GM19395 (cell line): ENCODE measurements at regions not wholly inside any gene's neighbourhood (a gene's known extent, or its start where the extent isn't known, plus 50 kb on each side); places are given as distances from the start of the nearest gene placed in this dataset.
"Not testable (repeated sequence)": the region's sequence is repeated elsewhere in the genome, so short reads cannot be mapped to it uniquely, and the experiment has no call there.

Experiments
- ATAC-seq: cut with Tn5 transposase; IDR thresholded peaks from one replicate; pipeline ENCODE4 v1.9.1; 2021; ENCODE audit warnings: mild to moderate bottlenecking, moderate library complexity; ENCODE audit not compliant: unreplicated experiment

- ATAC-seq = no peak
Measured at GRCh38 chr5:92748072-92748676, 832.8 kb downstream of the NR2F1-AS1 start.

- ATAC-seq = no peak
Measured at GRCh38 chr5:92741906-92742305, 839.1 kb downstream of the NR2F1-AS1 start.

- no peak for ATAC-seq
Measured at GRCh38 chr5:92734211-92734940, 846.6 kb downstream of the NR2F1-AS1 start.

- no peak for ATAC-seq
Measured at GRCh38 chr5:92730486-92730885, 850.5 kb downstream of the NR2F1-AS1 start.

GRCh38 chr5:92729088-92729487 is 851.9 kb downstream of the NR2F1-AS1 start:
- ATAC-seq = no peak

- ATAC-seq = no peak
Measured at GRCh38 chr5:92715946-92716520, 865.0 kb downstream of the NR2F1-AS1 start.

GRCh38 chr5:92713826-92714225 is 867.2 kb downstream of the NR2F1-AS1 start:
- no peak for ATAC-seq

- ATAC-seq = no peak
Measured at GRCh38 chr5:92713335-92713743, 867.7 kb downstream of the NR2F1-AS1 start.

GRCh38 chr5:92711956-92712355 is 869.1 kb downstream of the NR2F1-AS1 start:
- no peak for ATAC-seq

GRCh38 chr5:92704590-92704989 is 876.4 kb downstream of the NR2F1-AS1 start:
- ATAC-seq = no peak

GRCh38 chr5:92703976-92704375 is 877.0 kb downstream of the NR2F1-AS1 start:
- ATAC-seq = no peak

- no peak for ATAC-seq
Measured at GRCh38 chr5:92695123-92696003, 885.7 kb downstream of the NR2F1-AS1 start.

- ATAC-seq = no peak
Measured at GRCh38 chr5:92694067-92694466, 887.0 kb downstream of the NR2F1-AS1 start.

- ATAC-seq = not testable (repeated sequence)
Measured at GRCh38 chr5:92691955-92692354, 889.1 kb downstream of the NR2F1-AS1 start.

- no peak for ATAC-seq
Measured at GRCh38 chr5:92687821-92688722, 892.9 kb downstream of the NR2F1-AS1 start.

- no peak for ATAC-seq
Measured at GRCh38 chr5:92678640-92679039, 902.4 kb downstream of the NR2F1-AS1 start.

- ATAC-seq = no peak
Measured at GRCh38 chr5:92676215-92677165, 904.5 kb downstream of the NR2F1-AS1 start.

- no peak for ATAC-seq
Measured at GRCh38 chr5:92674321-92674720, 906.7 kb downstream of the NR2F1-AS1 start.

GRCh38 chr5:92665506-92665905 is 915.5 kb downstream of the NR2F1-AS1 start:
- no peak for ATAC-seq
